HG02973 (cell line): ENCODE measurements at regions not wholly inside any gene's neighbourhood (a gene's known extent, or its start where the extent isn't known, plus 50 kb on each side); places are given as distances from the start of the nearest gene placed in this dataset.

Experiments
- ATAC-seq: cut with Tn5 transposase; IDR thresholded peaks from one replicate; pipeline ENCODE4 v1.9.1; 2021; ENCODE audit warnings: moderate library complexity; ENCODE audit not compliant: unreplicated experiment

GRCh38 chr6:21459641-21460040 lies 133.9 kb upstream of the SOX4 start:
- ATAC-seq: no peak

- ATAC-seq: no peak
Observed at GRCh38 chr6:21461844-21462518, 131.6 kb upstream of the SOX4 start.

DNA sequence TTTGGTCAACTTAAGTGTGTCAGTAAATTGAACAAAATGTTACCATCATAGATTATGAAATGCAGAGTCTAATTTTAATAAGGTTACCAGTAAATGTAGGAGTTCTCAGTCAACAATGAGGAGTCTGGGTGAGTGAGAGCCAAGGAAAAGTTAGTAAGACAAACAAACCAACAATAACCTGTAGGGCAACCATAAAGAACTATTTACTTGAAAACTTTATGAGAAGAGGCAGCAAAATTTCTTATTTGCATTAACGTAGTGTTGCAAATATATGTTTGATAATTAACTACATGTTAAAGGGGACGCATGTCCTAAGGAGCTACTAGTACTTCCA lies 131.1 kb upstream of the SOX4 start:
- ATAC-seq: no peak

GRCh38 chr6:21467091-21467490 lies 126.5 kb upstream of the SOX4 start:
- no peak for ATAC-seq

GRCh38 chr6:21468461-21468860 lies 125.1 kb upstream of the SOX4 start:
- no peak for ATAC-seq

DNA sequence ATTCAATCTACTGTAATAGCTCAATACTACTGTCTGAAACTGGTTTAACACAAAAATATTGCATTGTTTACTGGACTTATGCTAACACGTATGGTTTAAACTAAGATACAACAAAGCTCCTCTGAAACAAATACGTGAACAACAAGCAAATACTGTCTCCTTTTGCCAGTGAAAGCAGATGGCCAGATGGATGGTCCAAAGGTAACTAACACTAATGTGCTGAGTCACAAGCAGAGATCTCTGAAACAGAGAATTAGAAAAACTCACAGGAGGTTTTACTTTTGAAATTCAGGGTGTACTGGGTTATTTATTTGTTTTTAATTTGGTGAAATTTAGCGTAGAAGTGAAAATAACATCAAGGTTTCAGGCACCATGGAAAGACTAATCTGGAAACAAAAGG lies 124.3 kb upstream of the SOX4 start:
- ATAC-seq: no peak

DNA sequence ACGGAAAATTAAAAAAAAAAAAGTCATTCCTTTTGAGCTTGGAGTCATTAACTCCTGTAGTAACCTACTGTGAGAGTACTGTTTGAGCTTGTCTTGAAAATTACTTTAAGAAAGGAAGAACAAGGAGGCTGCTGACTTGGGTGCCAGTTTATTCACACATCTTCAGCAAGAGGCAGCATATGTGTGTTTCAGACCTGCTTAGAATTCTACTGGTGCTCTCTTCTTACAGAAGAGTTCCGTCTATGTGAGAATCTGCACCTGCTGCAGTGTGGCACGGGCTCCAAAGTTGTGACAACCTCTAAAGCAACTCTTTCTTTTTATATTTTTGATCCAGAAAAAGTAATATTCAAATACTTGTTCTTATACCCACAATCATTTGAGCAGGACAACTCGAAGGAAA lies 117.4 kb upstream of the SOX4 start:
- ATAC-seq: no peak

GRCh38 chr6:21478411-21478810 lies 115.1 kb upstream of the SOX4 start:
- no peak for ATAC-seq

DNA sequence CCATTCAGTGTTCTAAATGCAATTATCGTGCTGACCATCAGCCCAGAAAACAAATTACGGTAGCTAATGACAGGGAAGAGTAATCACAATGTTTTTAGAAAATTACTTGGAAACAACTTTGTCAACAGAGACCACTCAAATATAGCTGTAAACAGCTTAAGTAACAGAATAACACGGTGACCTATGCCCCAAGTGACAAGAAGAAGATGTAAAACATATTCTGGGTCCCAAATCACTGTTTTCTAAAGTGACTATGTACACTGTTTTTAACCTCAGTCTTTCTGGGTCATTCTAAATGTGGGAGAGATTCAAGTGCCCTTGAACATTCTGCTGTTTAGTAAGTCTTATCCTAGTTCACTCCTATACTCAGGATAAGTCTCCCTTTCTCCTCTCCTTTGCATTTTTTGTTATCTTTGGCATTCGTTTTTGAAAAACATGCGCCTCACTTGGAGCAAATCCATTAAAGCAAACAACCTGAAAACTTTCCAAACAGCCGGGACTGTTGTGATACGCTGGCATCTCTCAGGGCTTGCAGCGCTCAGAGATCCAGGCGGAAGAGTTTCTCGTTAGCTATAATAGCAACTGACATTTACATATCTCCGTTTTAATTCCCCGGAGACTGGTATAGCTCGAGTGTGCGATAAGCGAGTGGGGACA lies 114.5 kb upstream of the SOX4 start:
- ATAC-seq: no peak

DNA sequence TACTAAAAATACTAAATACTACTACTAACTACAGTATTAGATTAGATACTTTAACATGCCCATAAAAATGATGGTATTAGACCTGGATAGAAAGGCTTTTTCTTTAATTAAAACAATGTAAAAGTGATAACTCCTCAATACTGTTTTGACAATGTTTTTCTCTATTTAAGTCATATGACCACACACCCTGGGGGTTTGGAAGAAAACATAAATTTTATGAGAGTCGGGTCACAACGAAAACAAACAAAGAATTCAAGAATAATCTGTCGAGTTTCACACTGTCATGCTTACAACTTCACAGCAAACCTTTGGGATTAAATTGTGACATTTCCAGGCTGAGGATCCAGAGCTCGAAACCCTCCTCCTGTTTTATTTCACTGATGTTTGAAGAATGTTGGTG lies 107.4 kb upstream of the SOX4 start:
- ATAC-seq: no peak

DNA sequence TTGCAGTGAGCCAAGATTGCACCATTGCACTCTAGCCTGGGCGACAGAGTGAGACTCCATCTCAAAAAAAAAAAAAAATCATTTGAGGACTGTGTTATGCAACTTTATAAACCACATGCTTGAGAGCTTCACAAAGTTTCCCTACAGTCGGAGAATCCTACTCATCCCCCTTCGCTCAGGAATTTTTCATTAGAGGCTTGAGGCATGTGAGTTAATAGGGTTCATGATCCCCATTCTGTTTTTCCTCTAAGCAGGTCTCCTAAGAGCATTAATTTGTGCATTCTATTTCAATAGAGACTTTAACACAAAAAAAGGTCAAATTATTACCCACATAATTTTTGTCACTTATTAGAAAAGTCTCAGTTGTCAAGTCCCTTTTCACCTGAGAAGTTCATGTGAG lies 103.7 kb upstream of the SOX4 start:
- ATAC-seq: no peak

DNA sequence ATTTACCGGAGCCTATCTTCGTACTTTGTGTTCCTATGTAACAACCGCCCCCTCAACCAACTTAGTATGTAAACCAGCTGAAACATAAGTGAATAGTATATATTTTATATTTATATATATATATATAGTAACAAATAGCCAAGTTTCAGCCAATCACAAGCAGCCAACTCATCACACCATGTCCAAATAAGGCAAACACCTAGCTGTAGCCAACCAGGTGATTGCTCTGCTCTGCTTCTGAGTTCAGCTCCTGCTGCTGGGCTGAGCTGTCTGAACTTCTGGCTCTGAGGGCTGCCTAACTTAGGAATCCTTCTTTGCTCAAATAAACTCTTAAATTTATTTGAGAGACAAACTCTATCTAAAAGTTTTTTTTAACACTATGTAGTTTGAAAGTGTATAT lies 101.6 kb upstream of the SOX4 start:
- ATAC-seq: no peak

- no peak for ATAC-seq
Observed at GRCh38 chr6:21494505-21494904, 99.0 kb upstream of the SOX4 start.

DNA sequence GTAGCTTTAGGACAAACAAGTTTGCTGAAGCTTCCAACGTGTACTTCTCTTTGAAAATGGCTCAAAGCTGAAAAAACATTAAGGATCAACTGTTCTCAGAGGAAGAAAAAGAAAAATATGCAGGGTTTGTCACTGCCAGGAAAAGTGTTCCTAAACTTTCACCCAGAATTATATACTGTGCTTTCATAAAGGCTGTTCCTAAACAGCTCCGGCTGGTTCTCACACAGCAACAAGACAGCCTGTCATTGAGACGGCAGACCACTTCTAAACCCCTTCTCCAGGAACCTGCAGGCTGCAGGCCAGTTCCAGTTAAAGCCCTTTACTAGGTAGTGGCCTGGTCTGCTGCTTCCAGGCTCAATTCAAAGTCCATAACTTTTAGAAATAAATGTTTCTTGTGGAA lies 97.4 kb upstream of the SOX4 start:
- no peak for ATAC-seq

- ATAC-seq: no peak
Observed at GRCh38 chr6:21496706-21497105, 96.8 kb upstream of the SOX4 start.

- no peak for ATAC-seq
Observed at GRCh38 chr6:21500314-21501020, 93.1 kb upstream of the SOX4 start.

DNA sequence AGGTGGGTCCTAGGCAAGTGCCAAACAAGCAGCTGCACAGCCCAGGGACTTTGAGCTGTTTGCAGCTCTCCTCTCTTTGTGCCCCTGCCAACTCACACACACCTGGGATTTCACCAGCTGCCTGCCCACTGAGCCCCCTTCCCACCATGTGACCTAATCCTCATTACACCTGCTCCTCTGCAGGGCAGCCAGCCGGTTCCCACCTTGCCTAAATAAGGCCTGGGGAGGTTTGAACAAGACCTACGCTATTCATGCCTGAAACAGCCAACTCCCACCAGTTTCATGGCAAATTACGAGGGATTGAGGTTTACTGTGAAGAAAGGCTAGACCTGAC lies 92.6 kb upstream of the SOX4 start:
- no peak for ATAC-seq

- no peak for ATAC-seq
Observed at GRCh38 chr6:21501815-21502214, 91.7 kb upstream of the SOX4 start.

DNA sequence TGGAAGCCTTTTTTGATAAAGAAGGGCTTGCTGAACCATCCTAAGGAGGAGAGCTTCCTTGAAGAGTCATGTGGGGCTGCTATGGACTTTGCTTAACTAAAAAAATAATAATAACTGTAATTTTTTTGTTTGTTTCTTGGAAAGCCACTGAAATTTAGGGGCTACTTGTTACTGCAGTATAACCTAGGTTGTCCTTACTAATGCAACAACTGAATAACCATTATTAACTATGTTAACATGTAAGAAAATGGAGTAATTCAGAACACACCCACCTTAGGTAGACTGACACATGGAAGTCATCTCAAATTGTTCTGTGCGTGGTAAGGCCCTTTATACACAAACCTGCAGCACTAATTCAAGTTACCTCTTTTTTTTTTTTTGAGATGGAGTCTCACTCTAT lies 90.9 kb upstream of the SOX4 start:
- no peak for ATAC-seq

- ATAC-seq: no peak
Observed at GRCh38 chr6:21504790-21505189, 88.8 kb upstream of the SOX4 start.

DNA sequence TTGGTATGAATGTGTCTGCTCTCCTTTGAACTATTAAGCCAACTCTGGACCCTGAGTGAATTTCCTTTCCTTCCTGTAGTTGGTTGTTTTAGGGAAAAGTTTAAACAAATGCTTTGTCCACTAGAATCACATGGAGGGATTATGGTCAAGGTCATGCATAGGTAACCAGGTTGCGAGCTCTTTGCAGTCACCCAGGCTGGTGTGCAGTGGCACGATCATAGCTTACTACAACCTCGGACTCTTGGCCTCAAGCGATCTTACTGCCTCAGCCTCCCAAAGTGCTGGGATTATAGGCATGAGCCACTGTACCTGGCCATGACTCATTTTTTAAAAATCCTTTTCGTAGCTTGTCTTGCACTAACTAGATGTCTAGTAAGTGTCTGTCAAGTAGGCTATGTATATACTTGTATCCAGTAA lies 88.0 kb upstream of the SOX4 start:
- ATAC-seq: no peak

DNA sequence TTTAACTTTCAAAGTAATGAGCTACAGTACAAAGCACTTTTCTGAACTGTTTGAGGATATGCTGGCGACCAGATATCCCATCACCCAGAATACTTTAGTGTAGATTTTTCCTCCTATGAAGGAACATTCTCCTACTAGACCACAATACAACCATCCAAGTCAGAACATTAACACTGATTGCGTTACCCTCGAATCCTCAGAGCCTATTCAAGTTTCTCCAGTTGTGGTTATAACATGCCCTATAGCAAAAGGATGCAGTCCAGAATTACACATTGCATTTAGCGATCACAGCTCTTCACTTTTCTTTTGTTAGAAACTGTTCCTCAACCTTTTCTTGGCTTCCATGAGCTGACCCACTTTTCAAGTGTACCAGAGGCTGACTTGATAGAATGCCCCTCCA lies 87.4 kb upstream of the SOX4 start:
- no peak for ATAC-seq

- ATAC-seq: no peak
Observed at GRCh38 chr6:21507811-21508210, 85.7 kb upstream of the SOX4 start.
